ENCODE measurements at regions not wholly inside any gene's neighbourhood (a gene's known extent, or its start where the extent isn't known, plus 50 kb on each side); places are given as distances from the start of the nearest gene placed in this dataset.

GRCh38 chr13:106433066-106433465 lies 102.4 kb downstream of the EFNB2 start:
- DNase-seq: no peak

- DNase-seq: no peak
These were observed 102.8 kb downstream of the EFNB2 start for GRCh38 chr13:106432636-106433035.

- DNase-seq: no peak
These were observed 108.6 kb downstream of the EFNB2 start for GRCh38 chr13:106426909-106427308.

- DNase-seq: no peak
These were observed 109.8 kb downstream of the EFNB2 start for GRCh38 chr13:106425661-106426060.

GRCh38 chr13:106424805-106425204 lies 110.7 kb downstream of the EFNB2 start:
- no peak for DNase-seq

GRCh38 chr13:106423530-106423929 lies 111.9 kb downstream of the EFNB2 start:
- no peak for DNase-seq

GRCh38 chr13:106418556-106418955 lies 116.9 kb downstream of the EFNB2 start:
- no peak for DNase-seq

GRCh38 chr13:106417467-106418110 lies 117.9 kb downstream of the EFNB2 start:
- no peak for DNase-seq

GRCh38 chr13:106416645-106417044 lies 118.8 kb downstream of the EFNB2 start:
- no peak for DNase-seq

- no peak for DNase-seq
These were observed 119.5 kb downstream of the EFNB2 start for GRCh38 chr13:106415971-106416370.

- no peak for DNase-seq
These were observed 120.0 kb downstream of the EFNB2 start for GRCh38 chr13:106415442-106415841.

GRCh38 chr13:106407338-106407737 lies 128.1 kb downstream of the EFNB2 start:
- DNase-seq: no peak

GRCh38 chr13:106405731-106406130 lies 129.7 kb downstream of the EFNB2 start:
- no peak for DNase-seq

GRCh38 chr13:106403280-106403679 lies 132.2 kb downstream of the EFNB2 start:
- DNase-seq: no peak

- DNase-seq: no peak
These were observed 132.6 kb downstream of the EFNB2 start for GRCh38 chr13:106402866-106403265.

GRCh38 chr13:106401081-106401480 lies 134.4 kb downstream of the EFNB2 start:
- DNase-seq: no peak

- DNase-seq: no peak
These were observed 135.2 kb downstream of the EFNB2 start for GRCh38 chr13:106400289-106400688.

- DNase-seq: no peak
These were observed 137.2 kb downstream of the EFNB2 start for GRCh38 chr13:106398289-106398688.

GRCh38 chr13:106393776-106394175 lies 141.7 kb downstream of the EFNB2 start:
- DNase-seq: no peak

GRCh38 chr13:106391681-106392080 lies 143.8 kb downstream of the EFNB2 start:
- no peak for DNase-seq

- no peak for DNase-seq
These were observed 144.2 kb downstream of the EFNB2 start for GRCh38 chr13:106391271-106391670.

- no peak for DNase-seq
These were observed 145.1 kb downstream of the EFNB2 start for GRCh38 chr13:106390367-106390766.

- DNase-seq: no peak
These were observed 149.8 kb downstream of the EFNB2 start for GRCh38 chr13:106385654-106386053.

- no peak for DNase-seq
These were observed 150.9 kb downstream of the EFNB2 start for GRCh38 chr13:106384516-106384915.

- DNase-seq: no peak
These were observed 151.7 kb downstream of the EFNB2 start for GRCh38 chr13:106383791-106384190.
